Cardiac fibroblast (primary cell): ENCODE measurements at regions not wholly inside any gene's neighbourhood (a gene's known extent, or its start where the extent isn't known, plus 50 kb on each side); places are given as distances from the start of the nearest gene placed in this dataset.

Experiments
- DNase-seq, 2 donors: peaks; one replicate each; pipeline versions ENCODE4 v3.0.0 to v3.0.0-alpha.2; 2010; ENCODE audit warnings: low read depth in 2 of 2
- H3K4me3 ChIP-seq, 2 donors: replicated peaks in 1 of 2; 1 replicate in 1 of 2; 2 replicates in 1 of 2; pipeline ENCODE4 v1.5.1; 2011; ENCODE audit warnings: low read depth in 2 of 2, low read length in 2 of 2, mild to moderate bottlenecking in 2 of 2, moderate library complexity in 1 of 2
- TF ChIP-seq, protein P1 (sequence below): IDR thresholded peaks from one replicate; pipeline ENCODE4 v1.5.1; 2011; ENCODE audit warnings: low read depth, mild to moderate bottlenecking, low read length, inconsistent platforms

DNA sequence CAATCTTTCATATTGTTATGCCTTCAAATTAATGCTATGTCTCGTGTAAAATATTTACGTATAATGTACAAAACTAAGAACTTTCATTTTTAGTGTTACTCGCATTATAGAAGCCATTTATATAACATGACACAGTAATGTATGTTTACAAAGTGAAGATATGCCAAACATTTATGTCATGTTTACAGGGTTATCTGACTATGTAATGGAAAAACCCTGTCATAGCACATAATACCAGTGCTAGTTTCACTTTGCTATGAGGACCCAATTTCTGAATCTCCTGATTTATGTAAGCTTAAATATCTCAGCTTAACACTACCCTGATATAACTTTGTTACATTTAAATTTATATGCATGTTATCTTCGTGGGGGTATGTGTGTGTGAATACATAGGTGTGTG, 233.1 kb downstream of the FAT4 start:
- DNase-seq, result peak; percentile 13 to 25
- TF ChIP-seq, protein P1, sequence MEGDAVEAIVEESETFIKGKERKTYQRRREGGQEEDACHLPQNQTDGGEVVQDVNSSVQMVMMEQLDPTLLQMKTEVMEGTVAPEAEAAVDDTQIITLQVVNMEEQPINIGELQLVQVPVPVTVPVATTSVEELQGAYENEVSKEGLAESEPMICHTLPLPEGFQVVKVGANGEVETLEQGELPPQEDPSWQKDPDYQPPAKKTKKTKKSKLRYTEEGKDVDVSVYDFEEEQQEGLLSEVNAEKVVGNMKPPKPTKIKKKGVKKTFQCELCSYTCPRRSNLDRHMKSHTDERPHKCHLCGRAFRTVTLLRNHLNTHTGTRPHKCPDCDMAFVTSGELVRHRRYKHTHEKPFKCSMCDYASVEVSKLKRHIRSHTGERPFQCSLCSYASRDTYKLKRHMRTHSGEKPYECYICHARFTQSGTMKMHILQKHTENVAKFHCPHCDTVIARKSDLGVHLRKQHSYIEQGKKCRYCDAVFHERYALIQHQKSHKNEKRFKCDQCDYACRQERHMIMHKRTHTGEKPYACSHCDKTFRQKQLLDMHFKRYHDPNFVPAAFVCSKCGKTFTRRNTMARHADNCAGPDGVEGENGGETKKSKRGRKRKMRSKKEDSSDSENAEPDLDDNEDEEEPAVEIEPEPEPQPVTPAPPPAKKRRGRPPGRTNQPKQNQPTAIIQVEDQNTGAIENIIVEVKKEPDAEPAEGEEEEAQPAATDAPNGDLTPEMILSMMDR, result no peak
- H3K4me3 ChIP-seq, result no peak overlapping the region

DNA sequence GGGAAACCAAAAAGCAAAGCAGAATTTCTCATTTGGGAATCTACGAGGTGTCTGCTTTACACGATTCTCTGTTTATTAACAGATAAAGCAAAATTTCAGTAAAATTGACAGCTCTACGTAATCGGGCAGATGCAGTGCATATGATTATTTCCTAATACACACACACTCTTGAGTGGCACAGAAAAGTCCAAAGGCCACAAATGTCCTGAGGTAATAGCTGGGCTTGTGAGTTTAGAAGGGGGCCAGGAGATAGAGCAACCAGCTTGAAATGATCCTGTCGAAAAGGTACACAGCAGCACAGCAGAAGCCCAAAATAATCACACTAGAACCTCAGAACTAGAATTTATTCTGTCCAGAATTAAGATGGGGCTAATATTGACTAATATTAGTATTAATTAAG, 236.0 kb downstream of the FAT4 start:
- no peak overlapping the region for H3K4me3 ChIP-seq
- TF ChIP-seq, protein P1, result no peak

DNA sequence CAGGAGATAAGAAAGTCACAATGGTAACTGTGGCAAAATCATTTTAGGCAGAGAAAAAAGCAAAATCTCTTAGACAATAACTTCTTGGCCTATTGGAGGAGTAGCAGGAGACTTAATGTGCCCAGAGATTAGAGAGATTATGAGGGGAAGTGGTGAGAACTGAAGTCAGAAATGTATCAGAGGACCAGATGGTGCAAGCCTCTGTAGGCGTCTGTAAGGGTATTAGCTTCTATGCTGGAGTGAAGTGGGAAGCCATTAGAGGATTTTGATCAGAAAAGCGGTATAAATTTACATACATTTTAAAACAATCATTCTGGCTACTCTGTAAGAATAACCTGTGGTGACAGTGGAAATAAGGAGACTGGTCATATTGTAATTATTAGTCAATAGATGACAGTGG, 236.7 kb downstream of the FAT4 start:
- no peak for DNase-seq
- H3K4me3 ChIP-seq, result no peak overlapping the region
- TF ChIP-seq, protein P1, result no peak

More for the DNA sequence above, 236.0 kb downstream of the FAT4 start:
- DNase-seq, result no peak

DNA sequence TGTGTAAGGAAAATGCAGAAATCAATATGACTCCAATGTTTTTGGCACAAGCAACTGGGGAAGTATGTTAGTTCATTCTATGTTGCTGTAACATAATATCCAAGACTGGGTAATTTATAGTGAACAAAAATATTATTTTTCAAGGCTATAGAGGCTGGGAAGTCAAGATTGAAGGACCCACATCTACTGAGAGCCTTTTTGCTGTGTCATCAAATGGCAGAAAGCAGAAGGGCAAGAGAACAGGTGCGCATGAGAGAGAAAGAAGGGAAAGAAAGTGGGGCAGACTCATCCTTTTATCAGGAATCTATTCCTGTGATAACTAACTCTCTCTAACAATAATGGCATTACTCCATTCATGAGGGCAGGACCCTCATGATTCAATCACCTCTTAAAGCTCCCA, 237.2 kb downstream of the FAT4 start:
- H3K4me3 ChIP-seq, result no peak overlapping the region
- DNase-seq, result no peak
- TF ChIP-seq, protein P1, result no peak

DNA sequence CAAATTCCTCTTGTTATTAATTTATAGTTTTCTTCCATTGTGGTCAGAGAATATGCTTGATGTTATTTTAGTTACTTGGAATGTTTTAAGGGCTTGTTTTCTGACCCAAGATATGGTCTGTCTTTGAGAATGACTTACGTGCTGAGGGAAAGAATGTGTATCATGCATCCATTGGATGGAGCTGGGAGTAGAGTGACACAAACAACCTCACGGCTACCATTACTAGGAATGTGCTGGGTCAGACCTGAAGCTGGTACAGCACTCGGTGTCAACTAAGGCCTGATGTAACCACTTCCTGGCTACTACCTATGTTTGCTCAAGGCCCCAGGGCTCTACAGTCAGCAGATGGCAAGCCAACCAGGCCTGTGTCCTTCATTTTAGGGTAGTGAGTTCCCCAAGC, 257.8 kb downstream of the FAT4 start:
- no peak overlapping the region for H3K4me3 ChIP-seq
- DNase-seq, result no peak
- TF ChIP-seq, protein P1, result no peak

DNA sequence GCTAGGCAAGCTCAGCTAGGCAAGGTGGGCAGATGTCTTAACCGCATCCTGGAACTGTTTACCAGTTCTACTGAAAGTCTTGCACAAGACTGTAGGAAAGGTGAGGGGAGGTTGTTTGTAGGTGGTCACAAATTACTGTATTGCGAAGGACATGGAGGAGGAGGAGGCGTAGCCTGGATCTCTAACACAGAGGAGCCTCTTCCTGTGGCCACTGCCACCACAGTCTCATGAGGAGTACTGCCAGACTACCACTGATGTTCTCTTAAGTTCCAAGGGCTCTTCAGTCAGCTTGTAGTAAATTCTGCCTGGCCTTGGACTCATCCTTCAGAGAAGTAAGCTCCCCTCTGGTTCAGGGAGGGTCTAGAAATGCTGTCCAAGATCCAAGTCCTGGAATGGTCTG, 258.6 kb downstream of the FAT4 start:
- TF ChIP-seq, protein P1, result no peak
- no peak overlapping the region for H3K4me3 ChIP-seq
- no peak for DNase-seq

DNA sequence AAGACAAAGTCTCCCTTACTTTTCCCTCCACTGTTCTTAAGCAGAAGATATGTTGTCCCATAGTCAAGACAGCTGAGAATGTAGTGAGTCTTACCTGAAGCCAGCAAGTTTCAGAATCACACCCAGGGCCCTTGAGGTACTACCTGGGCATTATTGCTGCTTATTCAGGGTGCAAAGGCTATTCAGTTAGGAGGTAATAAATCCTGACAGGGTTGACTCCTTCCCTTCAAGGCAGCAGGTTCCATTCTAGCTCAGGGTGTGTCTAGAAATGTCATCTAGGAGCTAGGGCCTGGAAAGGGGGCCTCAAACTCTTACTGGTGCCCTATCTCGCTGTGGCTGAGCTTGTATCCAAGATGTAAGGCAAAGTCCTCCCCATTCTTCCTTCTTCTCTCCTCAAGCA, 259.0 kb downstream of the FAT4 start:
- no peak for DNase-seq
- TF ChIP-seq, protein P1, result no peak
- H3K4me3 ChIP-seq, result no peak overlapping the region
